ENCODE measurements at regions not wholly inside any gene's neighbourhood (a gene's known extent, or its start where the extent isn't known, plus 50 kb on each side); places are given as distances from the start of the nearest gene placed in this dataset.

GRCh38 chr9:78562021-78562420 lies 265.1 kb downstream of the PSAT1 start:
- no peak for DNase-seq (ENCODE audit: low read depth in 1 of 2, low spot score in 1 of 2)

- DNase-seq (ENCODE audit: low read depth in 1 of 2, low spot score in 1 of 2), result no peak
These were observed 266.3 kb downstream of the PSAT1 start for GRCh38 chr9:78563269-78563668.

- no peak for DNase-seq (ENCODE audit: low read depth in 1 of 2, low spot score in 1 of 2)
These were observed 268.6 kb downstream of the PSAT1 start for GRCh38 chr9:78565481-78565880.

GRCh38 chr9:78566521-78566920 lies 269.6 kb downstream of the PSAT1 start:
- DNase-seq (ENCODE audit: low read depth in 1 of 2, low spot score in 1 of 2), result no peak

- no peak for DNase-seq (ENCODE audit: low read depth in 1 of 2, low spot score in 1 of 2)
These were observed 270.2 kb downstream of the PSAT1 start for GRCh38 chr9:78566948-78567675.

GRCh38 chr9:78567693-78568092 lies 270.8 kb downstream of the PSAT1 start:
- no peak for DNase-seq (ENCODE audit: low read depth in 1 of 2, low spot score in 1 of 2)

- DNase-seq (ENCODE audit: low read depth in 1 of 2, low spot score in 1 of 2), result no peak
These were observed 271.8 kb downstream of the PSAT1 start for GRCh38 chr9:78568774-78569173.

GRCh38 chr9:78572266-78572665 lies 275.3 kb downstream of the PSAT1 start:
- DNase-seq (ENCODE audit: low read depth in 1 of 2, low spot score in 1 of 2), result no peak

- DNase-seq (ENCODE audit: low read depth in 1 of 2, low spot score in 1 of 2), result no peak
These were observed 276.3 kb downstream of the PSAT1 start for GRCh38 chr9:78573205-78573604.

GRCh38 chr9:78573669-78574068 lies 276.7 kb downstream of the PSAT1 start:
- DNase-seq (ENCODE audit: low read depth in 1 of 2, low spot score in 1 of 2), result no peak

GRCh38 chr9:78574354-78575045 lies 277.6 kb downstream of the PSAT1 start:
- no peak for DNase-seq (ENCODE audit: low read depth in 1 of 2, low spot score in 1 of 2)

GRCh38 chr9:78575081-78575480 lies 278.2 kb downstream of the PSAT1 start:
- DNase-seq (ENCODE audit: low read depth in 1 of 2, low spot score in 1 of 2), result no peak

GRCh38 chr9:78575771-78576170 lies 278.8 kb downstream of the PSAT1 start:
- DNase-seq (ENCODE audit: low read depth in 1 of 2, low spot score in 1 of 2), result no peak

GRCh38 chr9:78577156-78577906 lies 280.4 kb downstream of the PSAT1 start:
- no peak for DNase-seq (ENCODE audit: low read depth in 1 of 2, low spot score in 1 of 2)

- DNase-seq (ENCODE audit: low read depth in 1 of 2, low spot score in 1 of 2), result no peak
These were observed 281.1 kb downstream of the PSAT1 start for GRCh38 chr9:78578072-78578471.

- DNase-seq (ENCODE audit: low read depth in 1 of 2, low spot score in 1 of 2), result no peak
These were observed 285.9 kb downstream of the PSAT1 start for GRCh38 chr9:78582821-78583220.

- no peak for DNase-seq (ENCODE audit: low read depth in 1 of 2, low spot score in 1 of 2)
These were observed 287.7 kb downstream of the PSAT1 start for GRCh38 chr9:78584589-78584988.

GRCh38 chr9:78585909-78586308 lies 289.0 kb downstream of the PSAT1 start:
- DNase-seq (ENCODE audit: low read depth in 1 of 2, low spot score in 1 of 2), result no peak

- DNase-seq (ENCODE audit: low read depth in 1 of 2, low spot score in 1 of 2), result no peak
These were observed 293.1 kb downstream of the PSAT1 start for GRCh38 chr9:78590068-78590467.

- no peak for DNase-seq (ENCODE audit: low read depth in 1 of 2, low spot score in 1 of 2)
These were observed 295.9 kb downstream of the PSAT1 start for GRCh38 chr9:78592811-78593210.

- DNase-seq (ENCODE audit: low read depth in 1 of 2, low spot score in 1 of 2), result no peak
These were observed 298.4 kb downstream of the PSAT1 start for GRCh38 chr9:78595200-78595945.

All from activated T-helper 1 cell treated with anti-CD3 and anti-CD28 coated beads, Interleukin-2, amount 50 U/mL, for 16 hours (primary cell).